WTC11 (cell line): ENCODE measurements at regions not wholly inside any gene's neighbourhood (a gene's known extent, or its start where the extent isn't known, plus 50 kb on each side); places are given as distances from the start of the nearest gene placed in this dataset.

Experiments used
- ATAC-seq: fragments of 200-7000 bp; cut with Tn5 transposase; 2 replicates; pipeline ENCODE4 v1.10.0; 2021; ENCODE audit warnings: mild to moderate bottlenecking, moderate library complexity
- CTCF ChIA-PET: fragments of 300-600 bp; sonication (Branson Sonifier 250); formaldehyde crosslinking; loops from one replicate; lab custom pipeline; 2021; ENCODE audit warnings: antibody characterized with exemption; lab: Charles Lee
- POLR2A ChIA-PET: fragments of 350-600 bp; sonication (Branson Sonifier 250); formaldehyde crosslinking; loops from one replicate; lab custom pipeline; 2021; ENCODE audit warnings: antibody characterized with exemption; lab: Charles Lee
- DNase-seq: peaks from one replicate; pipeline ENCODE4 v3.0.0; 2021; ENCODE audit warnings: low spot score
- H3K27ac Mint-ChIP-seq: 2 replicates; pipeline ENCODE4 v1.8.0; 2021; ENCODE audit warnings: mixed read lengths
- H3K27me3 Mint-ChIP-seq: 2 replicates; pipeline ENCODE4 v1.8.0; 2021; ENCODE audit warnings: low read depth, mild to moderate bottlenecking, moderate library complexity, mixed read lengths
- H3K36me3 Mint-ChIP-seq: 2 replicates; pipeline ENCODE4 v1.8.0; 2021; ENCODE audit warnings: mixed read lengths
- H3K4me1 Mint-ChIP-seq: 2 replicates; pipeline ENCODE4 v1.8.0; 2022; ENCODE audit warnings: mixed read lengths
- H3K4me3 Mint-ChIP-seq: 2 replicates; pipeline ENCODE4 v1.8.0; 2021; ENCODE audit warnings: mild to moderate bottlenecking, moderate library complexity, mixed read lengths
- H3K9me3 Mint-ChIP-seq: 2 replicates; pipeline ENCODE4 v1.8.0; 2021; ENCODE audit warnings: mixed read lengths
- AFF4 ChIP-seq: sonication (generic); formaldehyde crosslinking; IDR thresholded peaks from 2 replicates; pipeline ENCODE4 v1.8.1; 2023; ENCODE audit warnings: mild to moderate bottlenecking, missing genetic modification reagents, borderline replicate concordance
- ATF1 ChIP-seq: sonication (generic); formaldehyde crosslinking; IDR thresholded peaks from 2 replicates; pipeline ENCODE4 v1.8.1; 2023; ENCODE audit warnings: mild to moderate bottlenecking, moderate library complexity, missing genetic modification reagents
- CBFB ChIP-seq: sonication (generic); formaldehyde crosslinking; IDR thresholded peaks from 2 replicates; pipeline ENCODE4 v1.8.1; 2022; ENCODE audit warnings: mild to moderate bottlenecking, low read depth, missing genetic modification reagents
- E2F5 ChIP-seq: sonication (generic); formaldehyde crosslinking; IDR thresholded peaks from 2 replicates; pipeline ENCODE4 v1.8.1; 2022; ENCODE audit warnings: mild to moderate bottlenecking, moderate library complexity, missing genetic modification reagents
- GABPB1 ChIP-seq: sonication (generic); formaldehyde crosslinking; IDR thresholded peaks from 2 replicates; pipeline ENCODE4 v1.8.1; 2023; ENCODE audit warnings: mild to moderate bottlenecking, missing genetic modification reagents
- HMGA2 ChIP-seq: fragments of 250-450 bp; sonication (Bioruptor Pico); IDR thresholded peaks from 2 replicates; pipeline ENCODE4 v1.4.0; 2021; ENCODE audit warnings: mild to moderate bottlenecking, moderate library complexity
- JAZF1 ChIP-seq: fragments of 250-450 bp; sonication (Bioruptor Pico); IDR thresholded peaks from 2 replicates; pipeline ENCODE4 v1.9.0; 2021; ENCODE audit warnings: moderate library complexity, mild to moderate bottlenecking, inconsistent platforms
- NFYB ChIP-seq: sonication (generic); formaldehyde crosslinking; conservative IDR thresholded peaks from 2 replicates; pipeline ENCODE4 v1.8.0; 2022; ENCODE audit warnings: low read depth, missing genetic modification reagents
- PRRX2 ChIP-seq: fragments of 250-450 bp; sonication (Bioruptor Pico); IDR thresholded peaks from 2 replicates; pipeline ENCODE4 v1.8.0; 2021; ENCODE audit warnings: mild to moderate bottlenecking
- RORB ChIP-seq: fragments of 250-450 bp; sonication (Bioruptor Pico); IDR thresholded peaks from 2 replicates; pipeline ENCODE4 v1.9.0; 2021; ENCODE audit warnings: mild to moderate bottlenecking
- SMAD3 ChIP-seq: sonication (generic); formaldehyde crosslinking; IDR thresholded peaks from 2 replicates; pipeline ENCODE4 v1.8.0; 2022; ENCODE audit warnings: missing genetic modification reagents, mild to moderate bottlenecking, borderline replicate concordance
- SMAD4 ChIP-seq: sonication (generic); formaldehyde crosslinking; IDR thresholded peaks from 2 replicates; pipeline ENCODE4 v1.8.0; 2022; ENCODE audit warnings: mild to moderate bottlenecking, missing genetic modification reagents
- SP1 ChIP-seq: sonication (generic); formaldehyde crosslinking; conservative IDR thresholded peaks from 2 replicates; pipeline ENCODE4 v1.8.1; 2022; ENCODE audit warnings: missing genetic modification reagents
- TEAD1 ChIP-seq: sonication (generic); formaldehyde crosslinking; IDR thresholded peaks from 2 replicates; pipeline ENCODE4 v1.8.0; 2022; ENCODE audit warnings: mild to moderate bottlenecking, missing genetic modification reagents
- TEAD4 ChIP-seq: sonication (generic); formaldehyde crosslinking; IDR thresholded peaks from 2 replicates; pipeline ENCODE4 v1.8.0; 2022; ENCODE audit warnings: mild to moderate bottlenecking, missing genetic modification reagents
- TP53 ChIP-seq: sonication (generic); formaldehyde crosslinking; IDR thresholded peaks from 2 replicates; pipeline ENCODE4 v1.8.1; 2023; ENCODE audit warnings: mild to moderate bottlenecking, missing genetic modification reagents
- USF2 ChIP-seq: sonication (generic); formaldehyde crosslinking; IDR thresholded peaks from 2 replicates; pipeline ENCODE4 v1.8.1; 2023; ENCODE audit warnings: mild to moderate bottlenecking, missing genetic modification reagents, moderate library complexity
- ZNF416 ChIP-seq: fragments of 250-450 bp; sonication (Bioruptor Pico); IDR thresholded peaks from 2 replicates; pipeline ENCODE4 v1.9.0; 2021; ENCODE audit warnings: mild to moderate bottlenecking, inconsistent platforms
- ZNF423 ChIP-seq: fragments of 250-450 bp; sonication (Bioruptor Pico); IDR thresholded peaks from 2 replicates; pipeline ENCODE4 v2.1.2; 2022; ENCODE audit warnings: mild to moderate bottlenecking, moderate library complexity
- ZSCAN18 ChIP-seq: fragments of 250-450 bp; sonication (Bioruptor Pico); IDR thresholded peaks from 2 replicates; pipeline ENCODE4 v2.1.2; 2022; ENCODE audit warnings: mild to moderate bottlenecking, moderate library complexity
- TF ChIP-seq, protein P1 (sequence below): fragments of 250-450 bp; sonication (Bioruptor Pico); conservative IDR thresholded peaks from 2 replicates; pipeline ENCODE4 v1.9.0; 2021; ENCODE audit warnings: mild to moderate bottlenecking
- TF ChIP-seq, protein P2 (sequence below): sonication (generic); formaldehyde crosslinking; IDR thresholded peaks from 2 replicates; pipeline ENCODE4 v1.8.0; 2023; ENCODE audit warnings: missing genetic modification reagents
- TF ChIP-seq, protein P3 (sequence below): sonication (generic); formaldehyde crosslinking; IDR thresholded peaks from 2 replicates; pipeline ENCODE4 v1.8.1; 2022; ENCODE audit warnings: low read depth, missing genetic modification reagents, borderline replicate concordance
- TF ChIP-seq, protein P4 (sequence below): sonication (generic); formaldehyde crosslinking; IDR thresholded peaks from 2 replicates; pipeline ENCODE4 v1.8.1; 2023; ENCODE audit warnings: mild to moderate bottlenecking, missing genetic modification reagents

- peaks cover 32% of the 10 kb centered on the region for H3K4me1 Mint-ChIP-seq
- ATAC-seq (no peak), DNase-seq (no peak)
- TF ChIP-seq SMAD4 (CRISPR knock-in tag) (no peak), ZNF416 (no peak), CBFB (no peak), E2F5 (CRISPR knock-in tag) (no peak), GABPB1 (CRISPR knock-in tag) (no peak), ATF1 (no peak), ZSCAN18 (CRISPR knock-in tag) (no peak), USF2 (CRISPR knock-in tag) (no peak), JAZF1 (CRISPR knock-in tag) (no peak), ZNF423 (CRISPR knock-in tag) (no peak), TP53 (CRISPR knock-in tag) (no peak), HMGA2 (CRISPR knock-in tag) (no peak), RORB (CRISPR knock-in tag) (no peak), TEAD4 (CRISPR knock-in tag) (no peak)
- TF ChIP-seq, protein P1, sequence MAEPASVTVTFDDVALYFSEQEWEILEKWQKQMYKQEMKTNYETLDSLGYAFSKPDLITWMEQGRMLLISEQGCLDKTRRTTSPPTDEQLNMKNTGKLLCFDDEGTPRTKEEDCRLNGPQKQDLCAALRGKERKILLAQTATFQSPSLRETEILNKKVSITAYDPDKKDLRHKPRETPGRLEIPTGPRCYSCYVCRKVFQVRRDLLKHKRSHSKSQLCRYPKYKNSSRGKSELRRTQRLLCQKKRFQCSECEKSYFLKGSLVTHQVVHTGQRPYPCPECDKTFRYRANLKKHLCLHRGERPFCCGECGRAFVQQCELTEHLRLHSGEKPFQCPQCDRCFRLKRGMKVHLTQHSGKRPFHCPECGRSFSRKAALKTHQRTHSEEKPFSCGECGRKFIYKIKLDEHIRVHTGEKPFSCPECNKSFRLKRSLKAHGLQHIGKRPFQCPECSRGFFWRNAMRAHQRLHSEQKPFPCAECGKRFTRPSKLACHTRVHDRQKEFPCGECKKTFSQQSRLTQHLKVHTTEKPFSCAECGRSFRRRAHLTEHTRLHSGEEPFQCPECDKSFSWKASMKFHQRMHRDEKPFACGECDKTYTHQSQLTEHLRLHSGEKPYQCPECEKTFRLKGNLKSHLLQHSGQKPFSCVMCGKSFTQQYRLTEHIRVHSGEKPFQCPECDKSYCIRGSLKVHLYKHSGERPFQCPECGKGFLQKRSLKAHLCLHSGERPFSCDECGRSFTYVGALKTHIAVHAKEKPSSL (CRISPR knock-in tag), result no peak
- TF ChIP-seq, protein P2, sequence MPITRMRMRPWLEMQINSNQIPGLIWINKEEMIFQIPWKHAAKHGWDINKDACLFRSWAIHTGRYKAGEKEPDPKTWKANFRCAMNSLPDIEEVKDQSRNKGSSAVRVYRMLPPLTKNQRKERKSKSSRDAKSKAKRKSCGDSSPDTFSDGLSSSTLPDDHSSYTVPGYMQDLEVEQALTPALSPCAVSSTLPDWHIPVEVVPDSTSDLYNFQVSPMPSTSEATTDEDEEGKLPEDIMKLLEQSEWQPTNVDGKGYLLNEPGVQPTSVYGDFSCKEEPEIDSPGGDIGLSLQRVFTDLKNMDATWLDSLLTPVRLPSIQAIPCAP (CRISPR knock-in tag), result no peak
- TF ChIP-seq, protein P3, sequence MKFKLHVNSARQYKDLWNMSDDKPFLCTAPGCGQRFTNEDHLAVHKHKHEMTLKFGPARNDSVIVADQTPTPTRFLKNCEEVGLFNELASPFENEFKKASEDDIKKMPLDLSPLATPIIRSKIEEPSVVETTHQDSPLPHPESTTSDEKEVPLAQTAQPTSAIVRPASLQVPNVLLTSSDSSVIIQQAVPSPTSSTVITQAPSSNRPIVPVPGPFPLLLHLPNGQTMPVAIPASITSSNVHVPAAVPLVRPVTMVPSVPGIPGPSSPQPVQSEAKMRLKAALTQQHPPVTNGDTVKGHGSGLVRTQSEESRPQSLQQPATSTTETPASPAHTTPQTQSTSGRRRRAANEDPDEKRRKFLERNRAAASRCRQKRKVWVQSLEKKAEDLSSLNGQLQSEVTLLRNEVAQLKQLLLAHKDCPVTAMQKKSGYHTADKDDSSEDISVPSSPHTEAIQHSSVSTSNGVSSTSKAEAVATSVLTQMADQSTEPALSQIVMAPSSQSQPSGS (CRISPR knock-in tag), result no peak
- H3K27ac Mint-ChIP-seq, result no peak overlapping the region
- peaks cover 10% of the 10 kb centered on the region; the same call in 1 of the 2 replicates for H3K9me3 Mint-ChIP-seq
- ChIA-PET CTCF (no interaction called here), POLR2A (no interaction called here)
- H3K27me3 Mint-ChIP-seq, result no peaks in the 10 kb centered on the region
- H3K4me3 Mint-ChIP-seq, result no peak overlapping the region
- H3K36me3 Mint-ChIP-seq, result peaks cover 8% of the 10 kb centered on the region
These were observed 554.5 kb downstream of the STK39 start for GRCh38 chr2:167692936-167693335.

DNA sequence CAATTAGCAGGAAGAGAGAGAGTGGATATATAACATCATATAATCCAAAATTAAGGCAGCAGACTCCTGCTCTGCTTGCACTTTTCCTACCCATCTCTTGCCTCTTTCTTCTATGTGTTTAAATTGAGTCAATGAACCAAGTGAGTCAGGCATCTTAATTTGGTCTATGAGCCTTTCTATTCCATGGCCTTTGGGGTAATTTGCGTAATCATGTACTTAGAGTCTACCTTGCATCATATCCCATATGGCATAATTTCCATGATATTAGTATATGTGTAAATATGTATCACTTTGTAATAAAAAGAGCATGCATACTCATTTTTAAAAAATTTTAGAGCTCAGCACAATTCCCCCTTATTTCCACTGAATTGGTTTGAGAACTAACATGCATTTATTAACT, 555.2 kb downstream of the STK39 start:
- H3K36me3 Mint-ChIP-seq, result peaks cover 8% of the 10 kb centered on the region
- H3K4me3 Mint-ChIP-seq, result no peak overlapping the region
- CTCF ChIA-PET, result no interaction called here
- no peaks in the 10 kb centered on the region for H3K27me3 Mint-ChIP-seq
- POLR2A ChIA-PET, result no interaction called here
- no peak for ATAC-seq
- H3K4me1 Mint-ChIP-seq, result peaks cover 24% of the 10 kb centered on the region
- DNase-seq, result no peak
- no peak overlapping the region for H3K27ac Mint-ChIP-seq
- H3K9me3 Mint-ChIP-seq, result peaks cover 10% of the 10 kb centered on the region; the same call in 1 of the 2 replicates
- TF ChIP-seq NFYB (CRISPR knock-in tag), result no peak
- TF ChIP-seq SP1, result no peak
- no peak for TF ChIP-seq SMAD3 (CRISPR knock-in tag)
- TF ChIP-seq AFF4 (CRISPR knock-in tag), result no peak
- TF ChIP-seq, protein P4, sequence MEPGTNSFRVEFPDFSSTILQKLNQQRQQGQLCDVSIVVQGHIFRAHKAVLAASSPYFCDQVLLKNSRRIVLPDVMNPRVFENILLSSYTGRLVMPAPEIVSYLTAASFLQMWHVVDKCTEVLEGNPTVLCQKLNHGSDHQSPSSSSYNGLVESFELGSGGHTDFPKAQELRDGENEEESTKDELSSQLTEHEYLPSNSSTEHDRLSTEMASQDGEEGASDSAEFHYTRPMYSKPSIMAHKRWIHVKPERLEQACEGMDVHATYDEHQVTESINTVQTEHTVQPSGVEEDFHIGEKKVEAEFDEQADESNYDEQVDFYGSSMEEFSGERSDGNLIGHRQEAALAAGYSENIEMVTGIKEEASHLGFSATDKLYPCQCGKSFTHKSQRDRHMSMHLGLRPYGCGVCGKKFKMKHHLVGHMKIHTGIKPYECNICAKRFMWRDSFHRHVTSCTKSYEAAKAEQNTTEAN (CRISPR knock-in tag), result no peak
- TF ChIP-seq PRRX2, result no peak
- no peak for TF ChIP-seq TEAD1 (CRISPR knock-in tag)
